ENCODE measurements at regions not wholly inside any gene's neighbourhood (a gene's known extent, or its start where the extent isn't known, plus 50 kb on each side); places are given as distances from the start of the nearest gene placed in this dataset.

DNA sequence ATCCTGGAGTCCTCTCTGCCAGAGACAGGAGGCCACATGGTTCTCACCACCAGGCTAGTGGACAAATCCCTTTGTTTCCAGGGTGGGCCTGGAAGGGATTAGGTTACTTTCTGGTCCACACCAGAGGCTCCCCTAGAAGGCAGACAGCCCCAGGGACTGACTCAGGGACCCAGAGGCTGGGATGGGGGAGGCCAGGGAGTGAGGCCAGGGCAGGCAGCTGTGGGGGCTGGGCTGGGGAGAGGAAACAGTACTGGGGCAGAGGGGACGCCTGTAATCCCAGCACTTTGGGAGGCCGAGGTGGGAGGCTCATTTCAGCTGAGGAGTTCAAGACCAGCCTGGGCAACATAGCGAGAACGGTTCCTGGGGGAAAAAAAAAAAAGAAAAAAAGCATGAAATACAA lies 64.7 kb downstream of the TNFAIP2 start:
- no peak for TF ChIP-seq TAF1 (IDR thresholded peaks at IDR 0.05; ENCODE audit: low read depth, low read length)
- no peak for TF ChIP-seq POLR2A (IDR thresholded peaks at IDR 0.05; ENCODE audit: low read depth, low read length)
- no peak for TF ChIP-seq POLR2AphosphoS5 (IDR thresholded peaks at IDR 0.05; ENCODE audit: low read depth, low read length)
- no peak for TF ChIP-seq SPI1 (IDR thresholded peaks at IDR 0.05; ENCODE audit: low read depth, low read length)
